ENCODE measurements at regions not wholly inside any gene's neighbourhood (a gene's known extent, or its start where the extent isn't known, plus 50 kb on each side); places are given as distances from the start of the nearest gene placed in this dataset.

DNA sequence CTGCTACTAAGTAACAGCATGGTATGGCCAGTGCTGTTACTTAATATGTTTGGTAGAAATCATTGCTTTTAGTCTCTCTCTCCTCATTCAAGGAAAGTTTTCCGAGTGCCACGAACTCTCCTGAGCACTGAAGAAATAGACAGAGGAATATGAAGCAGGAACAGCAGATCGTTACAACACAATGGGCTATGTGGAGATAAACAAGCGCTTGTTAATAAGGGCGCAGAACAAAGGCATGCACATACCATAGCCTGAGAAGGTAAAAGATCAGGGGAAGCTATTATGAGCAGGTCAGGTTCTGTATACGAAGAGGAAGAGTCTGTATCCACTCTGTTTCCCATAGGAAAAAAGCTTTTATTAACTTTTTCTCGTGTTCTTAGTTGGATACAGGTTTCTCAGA lies 156.2 kb upstream of the CPNE8 start (continued):
- TF ChIP-seq, protein P1, sequence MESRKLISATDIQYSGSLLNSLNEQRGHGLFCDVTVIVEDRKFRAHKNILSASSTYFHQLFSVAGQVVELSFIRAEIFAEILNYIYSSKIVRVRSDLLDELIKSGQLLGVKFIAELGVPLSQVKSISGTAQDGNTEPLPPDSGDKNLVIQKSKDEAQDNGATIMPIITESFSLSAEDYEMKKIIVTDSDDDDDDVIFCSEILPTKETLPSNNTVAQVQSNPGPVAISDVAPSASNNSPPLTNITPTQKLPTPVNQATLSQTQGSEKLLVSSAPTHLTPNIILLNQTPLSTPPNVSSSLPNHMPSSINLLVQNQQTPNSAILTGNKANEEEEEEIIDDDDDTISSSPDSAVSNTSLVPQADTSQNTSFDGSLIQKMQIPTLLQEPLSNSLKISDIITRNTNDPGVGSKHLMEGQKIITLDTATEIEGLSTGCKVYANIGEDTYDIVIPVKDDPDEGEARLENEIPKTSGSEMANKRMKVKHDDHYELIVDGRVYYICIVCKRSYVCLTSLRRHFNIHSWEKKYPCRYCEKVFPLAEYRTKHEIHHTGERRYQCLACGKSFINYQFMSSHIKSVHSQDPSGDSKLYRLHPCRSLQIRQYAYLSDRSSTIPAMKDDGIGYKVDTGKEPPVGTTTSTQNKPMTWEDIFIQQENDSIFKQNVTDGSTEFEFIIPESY (IDR thresholded peaks at IDR 0.05; ENCODE audit: borderline replicate concordance, low read depth), result no peak
- TF ChIP-seq FOSL2 (IDR thresholded peaks at IDR 0.05; ENCODE audit: borderline replicate concordance, low read depth), result no peak
- TF ChIP-seq CHD2 (IDR thresholded peaks at IDR 0.05; ENCODE audit: low read length, partially characterized antibody), result no peak

DNA sequence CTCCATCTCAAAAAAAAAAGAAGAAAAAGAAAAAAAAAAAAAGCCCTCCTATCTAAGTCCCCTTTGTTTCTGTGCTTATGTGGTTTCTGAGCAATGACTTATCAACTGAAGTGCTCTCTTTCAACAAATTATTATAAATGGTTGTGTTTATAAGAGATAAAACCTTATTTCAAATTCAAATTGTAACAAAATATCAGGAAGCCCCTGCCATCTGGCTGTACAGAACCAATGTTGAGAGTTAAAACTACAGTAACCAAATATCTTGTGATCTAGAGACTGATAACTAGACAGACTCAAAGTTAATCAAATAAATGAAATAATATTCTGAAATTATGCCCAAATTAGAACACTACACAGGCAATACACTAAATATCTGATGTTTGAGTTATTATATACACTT lies 143.0 kb upstream of the CPNE8 start:
- Histone ChIP-seq H3K79me2 (ENCODE audit: insufficient read depth) (no peaks in the 10 kb centered on the region), H2AFZ (ENCODE audit: low read depth) (no peak overlapping the region), H3K4me2 (no peak overlapping the region), H3K9ac (no peak overlapping the region), H3K9me3 (no peaks in the 10 kb centered on the region), H3K9me2 (no peaks in the 10 kb centered on the region), H3K27me3 (ENCODE audit: insufficient read depth) (no peaks in the 10 kb centered on the region), H3K36me3 (replicated peaks in 1 of 2; ENCODE audit: control insufficient read depth in 1 of 2, insufficient read depth in 2 of 2, low read length in 1 of 2) (no peaks in the 10 kb centered on the region), H3K4me1 (ENCODE audit: control insufficient read depth in 1 of 2, insufficient read depth in 2 of 2, low read depth in 1 of 2, low read length in 1 of 2) (peaks cover 0 to 12% of the 10 kb centered on the region in 2 experiments; a peak in 3 of 4 replicates), H4K20me1 (ENCODE audit: insufficient read depth) (no peaks in the 10 kb centered on the region), H3K4me3 (ENCODE audit: low read depth in 2 of 2, low read length in 1 of 2) (no peak overlapping the region), H3K27ac (ENCODE audit: low read depth in 2 of 2, low read length in 1 of 2) (peak overlapping the region in 1 of 2 experiments; percentile 53; a peak in 1 of 4 replicates), H3F3A (replicated peaks; ENCODE audit: insufficient read depth) (no peaks in the 10 kb centered on the region)
- TF ChIP-seq NRF1 (IDR thresholded peaks at IDR 0.05; ENCODE audit: low read depth, low read length), result no peak
- no peak for TF ChIP-seq TAF1 (IDR thresholded peaks at IDR 0.05; ENCODE audit: borderline replicate concordance, low read depth, low read length)
- TF ChIP-seq RXRA (IDR thresholded peaks at IDR 0.05; ENCODE audit: borderline replicate concordance, low read depth), result no peak
- TF ChIP-seq, protein P2, sequence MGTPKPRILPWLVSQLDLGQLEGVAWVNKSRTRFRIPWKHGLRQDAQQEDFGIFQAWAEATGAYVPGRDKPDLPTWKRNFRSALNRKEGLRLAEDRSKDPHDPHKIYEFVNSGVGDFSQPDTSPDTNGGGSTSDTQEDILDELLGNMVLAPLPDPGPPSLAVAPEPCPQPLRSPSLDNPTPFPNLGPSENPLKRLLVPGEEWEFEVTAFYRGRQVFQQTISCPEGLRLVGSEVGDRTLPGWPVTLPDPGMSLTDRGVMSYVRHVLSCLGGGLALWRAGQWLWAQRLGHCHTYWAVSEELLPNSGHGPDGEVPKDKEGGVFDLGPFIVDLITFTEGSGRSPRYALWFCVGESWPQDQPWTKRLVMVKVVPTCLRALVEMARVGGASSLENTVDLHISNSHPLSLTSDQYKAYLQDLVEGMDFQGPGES (IDR thresholded peaks at IDR 0.05; ENCODE audit: low read depth, low read length), result no peak
- TF ChIP-seq, protein P3, sequence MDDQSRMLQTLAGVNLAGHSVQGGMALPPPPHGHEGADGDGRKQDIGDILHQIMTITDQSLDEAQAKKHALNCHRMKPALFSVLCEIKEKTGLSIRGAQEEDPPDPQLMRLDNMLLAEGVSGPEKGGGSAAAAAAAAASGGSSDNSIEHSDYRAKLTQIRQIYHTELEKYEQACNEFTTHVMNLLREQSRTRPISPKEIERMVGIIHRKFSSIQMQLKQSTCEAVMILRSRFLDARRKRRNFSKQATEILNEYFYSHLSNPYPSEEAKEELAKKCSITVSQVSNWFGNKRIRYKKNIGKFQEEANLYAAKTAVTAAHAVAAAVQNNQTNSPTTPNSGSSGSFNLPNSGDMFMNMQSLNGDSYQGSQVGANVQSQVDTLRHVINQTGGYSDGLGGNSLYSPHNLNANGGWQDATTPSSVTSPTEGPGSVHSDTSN (IDR thresholded peaks at IDR 0.05), result no peak
- TF ChIP-seq, protein P4, sequence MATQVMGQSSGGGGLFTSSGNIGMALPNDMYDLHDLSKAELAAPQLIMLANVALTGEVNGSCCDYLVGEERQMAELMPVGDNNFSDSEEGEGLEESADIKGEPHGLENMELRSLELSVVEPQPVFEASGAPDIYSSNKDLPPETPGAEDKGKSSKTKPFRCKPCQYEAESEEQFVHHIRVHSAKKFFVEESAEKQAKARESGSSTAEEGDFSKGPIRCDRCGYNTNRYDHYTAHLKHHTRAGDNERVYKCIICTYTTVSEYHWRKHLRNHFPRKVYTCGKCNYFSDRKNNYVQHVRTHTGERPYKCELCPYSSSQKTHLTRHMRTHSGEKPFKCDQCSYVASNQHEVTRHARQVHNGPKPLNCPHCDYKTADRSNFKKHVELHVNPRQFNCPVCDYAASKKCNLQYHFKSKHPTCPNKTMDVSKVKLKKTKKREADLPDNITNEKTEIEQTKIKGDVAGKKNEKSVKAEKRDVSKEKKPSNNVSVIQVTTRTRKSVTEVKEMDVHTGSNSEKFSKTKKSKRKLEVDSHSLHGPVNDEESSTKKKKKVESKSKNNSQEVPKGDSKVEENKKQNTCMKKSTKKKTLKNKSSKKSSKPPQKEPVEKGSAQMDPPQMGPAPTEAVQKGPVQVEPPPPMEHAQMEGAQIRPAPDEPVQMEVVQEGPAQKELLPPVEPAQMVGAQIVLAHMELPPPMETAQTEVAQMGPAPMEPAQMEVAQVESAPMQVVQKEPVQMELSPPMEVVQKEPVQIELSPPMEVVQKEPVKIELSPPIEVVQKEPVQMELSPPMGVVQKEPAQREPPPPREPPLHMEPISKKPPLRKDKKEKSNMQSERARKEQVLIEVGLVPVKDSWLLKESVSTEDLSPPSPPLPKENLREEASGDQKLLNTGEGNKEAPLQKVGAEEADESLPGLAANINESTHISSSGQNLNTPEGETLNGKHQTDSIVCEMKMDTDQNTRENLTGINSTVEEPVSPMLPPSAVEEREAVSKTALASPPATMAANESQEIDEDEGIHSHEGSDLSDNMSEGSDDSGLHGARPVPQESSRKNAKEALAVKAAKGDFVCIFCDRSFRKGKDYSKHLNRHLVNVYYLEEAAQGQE (IDR thresholded peaks at IDR 0.05; ENCODE audit: low read depth, low read length), result no peak
- TF ChIP-seq EP300 (IDR thresholded peaks at IDR 0.05; ENCODE audit: borderline replicate concordance in 1 of 2, low read depth in 1 of 2, low read length in 1 of 2), result peak in 1 of 2 experiments; percentile 55; a peak in 2 of 4 replicates
- peak; percentile 45; the same call in 1 of the 2 replicates for TF ChIP-seq RCOR1 (IDR thresholded peaks at IDR 0.05; ENCODE audit: low read length)
- TF ChIP-seq, protein P5, sequence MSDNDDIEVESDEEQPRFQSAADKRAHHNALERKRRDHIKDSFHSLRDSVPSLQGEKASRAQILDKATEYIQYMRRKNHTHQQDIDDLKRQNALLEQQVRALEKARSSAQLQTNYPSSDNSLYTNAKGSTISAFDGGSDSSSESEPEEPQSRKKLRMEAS (IDR thresholded peaks at IDR 0.05; ENCODE audit: low read depth), result no peak
- no peak for TF ChIP-seq YY1 (IDR thresholded peaks at IDR 0.05; ENCODE audit: low read depth)
- TF ChIP-seq TEAD4 (IDR thresholded peaks at IDR 0.05; ENCODE audit: borderline replicate concordance, insufficient read depth), result no peak
- TF ChIP-seq, protein P6, sequence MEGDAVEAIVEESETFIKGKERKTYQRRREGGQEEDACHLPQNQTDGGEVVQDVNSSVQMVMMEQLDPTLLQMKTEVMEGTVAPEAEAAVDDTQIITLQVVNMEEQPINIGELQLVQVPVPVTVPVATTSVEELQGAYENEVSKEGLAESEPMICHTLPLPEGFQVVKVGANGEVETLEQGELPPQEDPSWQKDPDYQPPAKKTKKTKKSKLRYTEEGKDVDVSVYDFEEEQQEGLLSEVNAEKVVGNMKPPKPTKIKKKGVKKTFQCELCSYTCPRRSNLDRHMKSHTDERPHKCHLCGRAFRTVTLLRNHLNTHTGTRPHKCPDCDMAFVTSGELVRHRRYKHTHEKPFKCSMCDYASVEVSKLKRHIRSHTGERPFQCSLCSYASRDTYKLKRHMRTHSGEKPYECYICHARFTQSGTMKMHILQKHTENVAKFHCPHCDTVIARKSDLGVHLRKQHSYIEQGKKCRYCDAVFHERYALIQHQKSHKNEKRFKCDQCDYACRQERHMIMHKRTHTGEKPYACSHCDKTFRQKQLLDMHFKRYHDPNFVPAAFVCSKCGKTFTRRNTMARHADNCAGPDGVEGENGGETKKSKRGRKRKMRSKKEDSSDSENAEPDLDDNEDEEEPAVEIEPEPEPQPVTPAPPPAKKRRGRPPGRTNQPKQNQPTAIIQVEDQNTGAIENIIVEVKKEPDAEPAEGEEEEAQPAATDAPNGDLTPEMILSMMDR (IDR thresholded peaks at IDR 0.05), result no peak
- TF ChIP-seq, protein P7, sequence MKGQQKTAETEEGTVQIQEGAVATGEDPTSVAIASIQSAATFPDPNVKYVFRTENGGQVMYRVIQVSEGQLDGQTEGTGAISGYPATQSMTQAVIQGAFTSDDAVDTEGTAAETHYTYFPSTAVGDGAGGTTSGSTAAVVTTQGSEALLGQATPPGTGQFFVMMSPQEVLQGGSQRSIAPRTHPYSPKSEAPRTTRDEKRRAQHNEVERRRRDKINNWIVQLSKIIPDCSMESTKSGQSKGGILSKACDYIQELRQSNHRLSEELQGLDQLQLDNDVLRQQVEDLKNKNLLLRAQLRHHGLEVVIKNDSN (IDR thresholded peaks at IDR 0.05; ENCODE audit: borderline replicate concordance, low read depth), result no peak
- TF ChIP-seq SIN3A (IDR thresholded peaks at IDR 0.05; ENCODE audit: borderline replicate concordance, low read depth, low read length), result no peak
- TF ChIP-seq JUND (IDR thresholded peaks at IDR 0.05), result no peak
- ChIA-PET POLR2A (interaction anchor here (0.6 kb wide), 1 partner anchor 522 kb away, joined by 5 read pairs; no protein-coding TSS in a partner anchor), CTCF (interaction anchor here (1.0 kb wide), 1 partner anchor 17 kb away, joined by 3 read pairs; no protein-coding TSS in a partner anchor)
- peak; percentile 31 for DNase-seq

All from SK-N-SH (cell line).